ENCODE measurements at regions not wholly inside any gene's neighbourhood (a gene's known extent, or its start where the extent isn't known, plus 50 kb on each side); places are given as distances from the start of the nearest gene placed in this dataset.
"Not testable (repeated sequence)": the region's sequence is repeated elsewhere in the genome, so short reads cannot be mapped to it uniquely, and the experiment has no call there.

DNA sequence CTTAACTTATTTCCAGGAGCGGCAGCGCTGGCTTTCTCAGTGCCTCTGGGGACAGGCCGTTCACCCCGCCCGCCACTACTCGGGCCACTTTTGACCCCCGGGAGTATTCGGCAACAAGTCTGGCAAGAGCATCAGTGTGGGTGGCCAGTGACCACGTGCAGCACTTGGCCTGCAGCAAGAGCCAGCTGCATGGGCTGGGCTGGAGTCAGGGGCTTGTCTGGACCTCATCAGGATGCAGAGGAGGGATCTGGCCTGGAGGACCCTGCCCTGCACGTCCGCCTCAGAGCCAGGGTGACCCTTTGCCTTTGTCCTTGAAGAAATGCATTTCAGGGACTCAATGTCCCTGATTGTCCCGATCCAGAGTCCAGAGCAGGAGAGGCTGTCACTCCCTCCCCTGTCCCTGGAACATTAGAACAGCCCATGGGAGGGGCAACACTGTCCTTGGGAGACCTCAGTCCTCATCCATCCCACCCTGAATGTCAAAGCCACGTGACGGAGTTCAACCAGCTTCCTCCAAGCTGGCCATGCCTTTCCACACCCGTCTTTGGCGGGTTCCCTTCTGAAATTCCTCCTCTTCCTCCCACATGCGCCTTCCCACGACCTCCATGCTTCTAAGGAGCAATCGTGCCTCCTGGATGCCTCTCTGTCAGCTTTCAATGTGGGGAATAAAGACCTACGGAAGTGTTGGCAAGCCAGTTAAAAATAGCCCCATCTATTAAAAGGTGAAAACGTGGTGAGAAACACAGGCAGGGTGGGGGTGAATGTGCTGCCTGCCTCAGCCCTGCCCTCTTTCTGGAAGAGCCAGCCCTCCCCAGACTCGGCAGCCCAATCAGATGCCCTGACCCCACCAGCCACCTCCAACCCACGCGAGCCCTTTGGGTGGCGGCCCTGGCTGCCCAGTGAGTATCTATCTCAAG, 99.0 kb downstream of the OLFM1 start:
- TF ChIP-seq, protein P1, sequence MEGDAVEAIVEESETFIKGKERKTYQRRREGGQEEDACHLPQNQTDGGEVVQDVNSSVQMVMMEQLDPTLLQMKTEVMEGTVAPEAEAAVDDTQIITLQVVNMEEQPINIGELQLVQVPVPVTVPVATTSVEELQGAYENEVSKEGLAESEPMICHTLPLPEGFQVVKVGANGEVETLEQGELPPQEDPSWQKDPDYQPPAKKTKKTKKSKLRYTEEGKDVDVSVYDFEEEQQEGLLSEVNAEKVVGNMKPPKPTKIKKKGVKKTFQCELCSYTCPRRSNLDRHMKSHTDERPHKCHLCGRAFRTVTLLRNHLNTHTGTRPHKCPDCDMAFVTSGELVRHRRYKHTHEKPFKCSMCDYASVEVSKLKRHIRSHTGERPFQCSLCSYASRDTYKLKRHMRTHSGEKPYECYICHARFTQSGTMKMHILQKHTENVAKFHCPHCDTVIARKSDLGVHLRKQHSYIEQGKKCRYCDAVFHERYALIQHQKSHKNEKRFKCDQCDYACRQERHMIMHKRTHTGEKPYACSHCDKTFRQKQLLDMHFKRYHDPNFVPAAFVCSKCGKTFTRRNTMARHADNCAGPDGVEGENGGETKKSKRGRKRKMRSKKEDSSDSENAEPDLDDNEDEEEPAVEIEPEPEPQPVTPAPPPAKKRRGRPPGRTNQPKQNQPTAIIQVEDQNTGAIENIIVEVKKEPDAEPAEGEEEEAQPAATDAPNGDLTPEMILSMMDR (IDR thresholded peaks at IDR 0.05): no peak
- no peak overlapping the region for H3K27ac ChIP-seq
- peak overlapping the region; percentile 27 for H3K4me3 ChIP-seq
- no peak for DNase-seq (ENCODE audit: low spot score)

DNA sequence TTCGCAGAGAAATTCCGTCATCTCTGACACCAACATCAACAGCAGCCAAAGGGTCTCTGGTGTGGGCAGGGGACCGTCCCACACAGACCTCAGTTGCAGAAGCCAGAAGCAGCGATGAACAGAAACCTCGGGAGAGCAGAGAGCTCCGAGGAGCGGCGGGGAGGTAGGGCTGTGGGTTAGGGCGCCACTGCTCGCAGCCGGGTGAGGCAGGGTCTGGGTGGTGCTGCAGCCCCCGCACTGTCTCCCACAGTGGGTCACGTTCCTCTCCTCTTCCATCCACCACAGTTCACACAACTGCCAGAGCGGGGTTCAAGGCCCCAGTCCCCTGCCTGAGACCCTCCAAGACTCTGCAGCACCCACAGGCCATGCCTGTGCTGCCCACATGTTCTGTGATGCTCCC, 99.9 kb downstream of the OLFM1 start:
- TF ChIP-seq, protein P1 (IDR thresholded peaks at IDR 0.05): no peak
- Histone ChIP-seq H3K4me3 (peak overlapping the region; percentile 27), H3K27ac (no peak overlapping the region)
- no peak for DNase-seq (ENCODE audit: low spot score)

DNA sequence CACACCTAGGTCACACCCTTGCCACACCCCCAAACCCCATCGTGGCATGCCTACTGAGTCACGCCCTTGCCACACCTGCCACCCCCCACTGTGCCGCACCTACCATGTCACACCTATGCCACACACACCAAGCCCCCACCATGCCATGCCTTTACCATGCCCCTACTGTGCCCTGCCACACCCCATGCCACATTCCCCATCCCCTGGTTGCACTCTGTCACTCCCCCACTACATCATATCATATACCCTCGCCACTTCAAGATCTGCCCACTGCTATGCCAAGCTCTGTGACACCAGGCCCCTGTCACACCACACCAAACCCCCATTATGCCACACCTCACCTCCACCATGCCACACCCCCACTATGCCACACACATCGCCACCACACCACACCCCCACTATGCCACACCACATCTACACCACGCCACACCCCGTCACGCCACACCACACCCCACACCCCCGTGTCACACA, 101.2 kb downstream of the OLFM1 start:
- no peak for DNase-seq (ENCODE audit: low spot score)
- H3K4me3 ChIP-seq: no peak overlapping the region
- H3K27ac ChIP-seq: no peak overlapping the region
- TF ChIP-seq, protein P1 (IDR thresholded peaks at IDR 0.05): no peak

DNA sequence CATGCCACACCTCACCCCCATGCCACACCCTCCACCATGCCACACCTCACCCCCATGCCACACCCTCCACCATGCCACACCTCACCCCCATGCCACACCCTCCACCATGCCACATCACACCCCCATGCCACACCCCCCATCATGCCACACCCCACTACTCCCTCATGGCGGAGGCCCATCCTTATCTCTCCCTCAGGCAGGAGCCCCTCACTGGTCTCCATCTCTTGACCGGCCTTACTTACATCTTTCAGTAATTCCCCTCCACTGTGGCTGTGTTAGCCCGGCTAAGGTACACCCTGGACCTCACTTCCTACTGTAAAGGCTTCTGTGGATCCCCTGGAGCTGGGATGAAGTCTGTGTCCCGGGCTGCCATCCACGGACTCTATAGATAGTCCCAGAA, 102.0 kb downstream of the OLFM1 start:
- no peak for DNase-seq (ENCODE audit: low spot score)
- Histone ChIP-seq H3K27ac (no peak overlapping the region), H3K4me3 (no peak overlapping the region)
- TF ChIP-seq, protein P1 (IDR thresholded peaks at IDR 0.05): no peak

DNA sequence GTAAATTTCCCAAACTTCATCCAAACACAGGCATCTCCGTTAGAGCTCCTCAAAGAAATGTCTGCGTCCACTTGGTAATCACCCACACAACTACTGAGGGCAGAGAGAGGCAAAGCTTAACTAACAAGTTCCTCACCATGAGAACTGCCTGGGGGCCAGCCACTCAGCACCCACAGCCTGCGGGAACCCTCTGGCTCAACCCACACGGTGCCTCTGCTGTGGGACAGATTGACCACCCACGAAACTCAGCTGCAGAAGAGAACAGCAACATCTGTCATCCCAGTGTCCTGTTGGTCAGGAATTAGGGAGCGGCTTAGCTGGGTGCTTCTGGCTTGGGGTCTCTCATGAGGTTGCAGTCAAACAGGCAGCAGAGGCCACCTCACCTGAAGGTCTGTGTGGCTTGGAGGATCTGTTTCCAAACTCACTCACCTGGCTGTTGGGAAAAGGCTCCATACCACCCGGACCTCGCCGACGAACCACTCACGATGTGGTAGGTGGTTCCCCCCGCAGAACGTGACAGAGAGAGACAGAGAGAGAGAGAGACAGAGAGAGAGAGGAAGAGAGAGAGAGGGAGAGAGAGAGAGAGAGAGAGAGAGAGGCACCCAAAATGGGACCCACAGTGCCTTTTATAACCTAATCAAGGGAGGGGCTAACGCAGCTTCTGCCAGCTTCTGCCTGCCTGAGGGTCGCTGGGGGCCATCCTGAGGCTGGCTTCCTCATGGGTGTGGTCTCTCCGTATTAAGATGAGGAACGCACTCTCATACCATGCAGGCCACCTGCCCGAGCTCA, 103.5 kb downstream of the OLFM1 start:
- Histone ChIP-seq H3K27ac (no peak overlapping the region), H3K4me3 (no peak overlapping the region)
- TF ChIP-seq, protein P1 (IDR thresholded peaks at IDR 0.05): no peak
- no peak for DNase-seq (ENCODE audit: low spot score)

DNA sequence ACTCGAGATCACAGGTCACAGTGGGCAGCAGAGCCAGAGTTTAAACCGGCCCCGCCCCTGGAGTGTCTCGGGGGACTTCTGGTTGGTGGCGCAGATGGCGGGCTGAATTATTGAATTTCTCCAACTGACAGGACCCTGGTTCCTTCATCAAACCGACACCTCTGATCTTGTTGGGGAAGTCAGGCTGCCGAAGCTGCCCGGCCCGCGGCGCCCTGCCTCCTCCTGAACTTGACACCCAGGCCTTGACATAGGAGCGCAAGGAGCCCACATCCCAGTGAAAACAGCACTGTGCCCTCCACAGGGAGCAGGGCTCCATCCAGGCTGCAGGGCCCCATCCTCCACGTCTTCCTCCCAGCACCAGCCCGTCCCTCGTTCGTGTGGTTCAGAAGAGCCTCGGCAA, 105.2 kb downstream of the OLFM1 start:
- TF ChIP-seq, protein P1 (IDR thresholded peaks at IDR 0.05): no peak
- no peak overlapping the region for H3K4me3 ChIP-seq
- no peak overlapping the region for H3K27ac ChIP-seq
- DNase-seq (ENCODE audit: low spot score): no peak

DNA sequence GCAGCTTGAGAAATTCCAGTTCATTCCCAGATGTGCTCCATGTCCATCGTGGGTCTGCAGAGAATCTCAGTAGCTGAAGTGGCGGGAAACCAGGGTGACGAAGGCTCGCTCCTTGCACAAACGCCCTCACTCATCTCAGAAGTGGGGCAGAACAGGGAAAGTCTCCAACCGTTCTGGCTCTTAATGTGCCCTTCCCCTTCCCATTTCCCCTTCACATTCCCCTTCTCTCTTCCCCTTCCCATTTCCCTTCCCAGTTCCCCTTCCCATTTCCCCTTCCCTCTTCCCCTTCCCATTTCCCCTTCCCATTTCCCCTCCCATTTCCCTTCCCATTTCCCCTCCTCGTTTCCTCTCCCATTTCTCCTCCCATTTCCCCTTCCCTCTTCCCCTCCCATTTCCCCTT, 108.5 kb downstream of the OLFM1 start:
- not testable (repeated sequence) for DNase-seq (ENCODE audit: low spot score); H3K4me3 ChIP-seq; H3K27ac ChIP-seq

Measured in coronary artery (tissue), 2 donors.